Thyroid gland (tissue), 4 donors: ENCODE measurements at regions not wholly inside any gene's neighbourhood (a gene's known extent, or its start where the extent isn't known, plus 50 kb on each side); places are given as distances from the start of the nearest gene placed in this dataset.

Source experiments
- DNase-seq, 2 donors: peaks; one replicate each; pipeline ENCODE4 v3.0.0-alpha.2; 2019
- H3K27ac ChIP-seq, 3 donors: fragments of 200-600 bp; sonication (generic); 1 replicate in 2 of 3; 2 replicates in 1 of 3; pipeline ENCODE4 v1.5.1; 2016 to 2019; ENCODE audit warnings: mild to moderate bottlenecking in 1 of 3, moderate library complexity in 1 of 3
- H3K27me3 ChIP-seq: fragments of 200-600 bp; sonication (generic); one replicate; pipeline ENCODE4 v1.5.1; 2019
- H3K36me3 ChIP-seq, 2 donors: fragments of 200-600 bp; sonication (generic); one replicate each; pipeline ENCODE4 v1.5.1; 2016 to 2019
- H3K4me1 ChIP-seq, 2 donors: fragments of 200-600 bp; sonication (generic); one replicate each; pipeline ENCODE4 v1.5.1; 2017 to 2019
- H3K4me3 ChIP-seq, 3 donors: fragments of 200-600 bp; sonication (generic); replicated peaks in 1 of 3; 1 replicate in 2 of 3; 2 replicates in 1 of 3; pipeline ENCODE4 v1.5.1; 2016; ENCODE audit warnings: mild to moderate bottlenecking in 1 of 3
- H3K9me3 ChIP-seq: fragments of 200-600 bp; sonication (generic); one replicate; pipeline ENCODE4 v1.5.1; 2017
- POLR2A ChIP-seq, 2 donors: fragments of 450-650 bp; IDR thresholded peaks; one replicate each; pipeline ENCODE4 v1.6.1; 2017; ENCODE audit warnings: antibody characterized with exemption in 2 of 2, mild to moderate bottlenecking in 2 of 2, moderate library complexity in 1 of 2
- WGBS, 2 donors: methylation state at CpG; one replicate each; pipeline ENCODE4 v1.1.5; 2017; 5-methylcytosine and 5-hydroxymethylcytosine counted together
- intact Hi-C: fragments of 100-400 bp; cut with DNase I; formaldehyde crosslinking; loops from one replicate; pipeline ENCODE4 v1.15.1; 2023
- TF ChIP-seq, protein P1 (sequence below), 6 experiments: fragments of 200-600 bp in 3 of 6; fragments of 450-650 bp in 3 of 6; sonication (generic) in 3 of 6; IDR thresholded peaks; one replicate each; pipeline ENCODE4 v1.5.1; 2016 to 2019; ENCODE audit warnings: antibody characterized with exemption in 6 of 6, mild to moderate bottlenecking in 2 of 6, inconsistent platforms in 1 of 6, moderate library complexity in 1 of 6

DNA sequence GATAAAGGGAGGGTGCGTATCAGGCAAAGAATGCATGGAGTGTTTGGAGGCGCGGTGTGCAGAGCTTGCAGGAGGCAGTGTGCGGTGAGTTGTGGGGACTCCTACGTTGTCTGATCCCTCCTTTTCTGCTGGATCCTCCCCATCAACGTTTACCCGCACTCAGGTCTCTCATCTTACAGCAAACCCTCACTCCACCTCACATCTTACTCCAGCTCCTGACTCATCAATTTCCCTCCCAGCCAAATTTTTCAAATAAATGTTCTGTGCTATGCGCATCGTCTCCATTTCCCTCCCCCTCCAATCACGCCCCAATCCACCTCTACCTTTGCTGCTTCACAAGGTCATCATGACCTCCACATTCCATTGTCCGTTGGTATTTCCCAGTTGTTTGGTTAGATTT, 138.9 kb upstream of the KLF4 start:
- WGBS, 2 donors, result 81 to 87% methylated on average over 11 of the region's 11 CpGs
- Histone ChIP-seq H3K4me1 (no peaks in the 10 kb centered on the region), H3K4me3 (no peak overlapping the region), H3K27me3 (no peaks in the 10 kb centered on the region), H3K9me3 (no peaks in the 10 kb centered on the region), H3K27ac (no peak overlapping the region), H3K36me3 (no peaks in the 10 kb centered on the region)
- intact Hi-C loops, result no loop called here
- DNase-seq, result no peak
- no peak for TF ChIP-seq POLR2A (IDR thresholded peaks at IDR 0.05)
- TF ChIP-seq, protein P1, sequence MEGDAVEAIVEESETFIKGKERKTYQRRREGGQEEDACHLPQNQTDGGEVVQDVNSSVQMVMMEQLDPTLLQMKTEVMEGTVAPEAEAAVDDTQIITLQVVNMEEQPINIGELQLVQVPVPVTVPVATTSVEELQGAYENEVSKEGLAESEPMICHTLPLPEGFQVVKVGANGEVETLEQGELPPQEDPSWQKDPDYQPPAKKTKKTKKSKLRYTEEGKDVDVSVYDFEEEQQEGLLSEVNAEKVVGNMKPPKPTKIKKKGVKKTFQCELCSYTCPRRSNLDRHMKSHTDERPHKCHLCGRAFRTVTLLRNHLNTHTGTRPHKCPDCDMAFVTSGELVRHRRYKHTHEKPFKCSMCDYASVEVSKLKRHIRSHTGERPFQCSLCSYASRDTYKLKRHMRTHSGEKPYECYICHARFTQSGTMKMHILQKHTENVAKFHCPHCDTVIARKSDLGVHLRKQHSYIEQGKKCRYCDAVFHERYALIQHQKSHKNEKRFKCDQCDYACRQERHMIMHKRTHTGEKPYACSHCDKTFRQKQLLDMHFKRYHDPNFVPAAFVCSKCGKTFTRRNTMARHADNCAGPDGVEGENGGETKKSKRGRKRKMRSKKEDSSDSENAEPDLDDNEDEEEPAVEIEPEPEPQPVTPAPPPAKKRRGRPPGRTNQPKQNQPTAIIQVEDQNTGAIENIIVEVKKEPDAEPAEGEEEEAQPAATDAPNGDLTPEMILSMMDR (IDR thresholded peaks at IDR 0.05), result no peak

DNA sequence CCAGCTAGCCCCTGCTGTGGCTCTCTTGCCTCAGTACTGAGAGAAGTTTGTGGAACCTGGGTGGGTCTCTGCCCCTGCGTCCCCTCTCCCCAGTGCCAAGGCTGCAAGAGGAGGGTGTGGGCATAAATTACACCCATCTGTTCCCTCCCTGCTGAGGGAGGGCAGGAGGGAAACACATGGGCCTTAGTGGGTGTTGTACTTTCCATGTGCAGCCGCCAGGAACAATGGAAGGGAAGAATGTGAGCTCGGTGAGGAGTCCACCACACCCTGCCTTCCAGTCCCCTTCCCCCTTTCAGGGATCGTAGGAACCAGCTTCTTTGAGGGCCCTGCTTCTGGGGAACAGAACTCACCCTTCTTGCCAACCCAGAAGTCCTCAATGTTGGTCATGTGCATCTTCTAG, 138.2 kb upstream of the KLF4 start:
- intact Hi-C loops, result no loop called here
- no peaks in the 10 kb centered on the region for H3K4me1 ChIP-seq

DNA sequence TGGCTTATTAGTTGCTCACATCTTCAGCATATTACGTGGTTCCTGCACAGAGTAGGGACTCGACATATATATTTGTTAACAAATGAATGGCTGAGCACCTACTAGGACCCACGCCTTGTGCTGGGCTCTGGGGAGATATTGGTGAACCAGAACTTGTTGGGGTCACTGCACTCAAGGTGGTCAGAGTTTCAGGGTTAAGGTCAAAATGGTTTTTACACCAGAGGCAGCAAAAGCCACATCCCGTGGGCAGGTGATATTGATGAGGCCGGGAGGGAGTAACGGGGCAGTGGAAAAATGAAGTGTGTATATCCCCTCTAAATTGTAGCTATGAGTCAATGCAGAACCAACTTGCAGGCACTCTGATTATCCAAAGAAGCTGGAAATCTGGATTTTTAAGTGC, 136.5 kb upstream of the KLF4 start:
- Histone ChIP-seq H3K27ac (no peak overlapping the region), H3K4me3 (no peak overlapping the region), H3K4me1 (no peaks in the 10 kb centered on the region), H3K36me3 (no peaks in the 10 kb centered on the region), H3K9me3 (no peaks in the 10 kb centered on the region), H3K27me3 (no peaks in the 10 kb centered on the region)
- TF ChIP-seq, protein P1 (IDR thresholded peaks at IDR 0.05), result no peak
- no peak for TF ChIP-seq POLR2A (IDR thresholded peaks at IDR 0.05)
- DNase-seq, result no peak
- intact Hi-C loops, result no loop called here
- 95 to 96% methylated on average over 6 of the region's 6 CpGs for WGBS, 2 donors

More for the DNA sequence above, 138.2 kb upstream of the KLF4 start:
- H3K27me3 ChIP-seq, result no peaks in the 10 kb centered on the region
- WGBS, 2 donors, result 62 to 71% methylated on average over 4 of the region's 4 CpGs
- TF ChIP-seq, protein P1 (IDR thresholded peaks at IDR 0.05), result no peak
- no peak for TF ChIP-seq POLR2A (IDR thresholded peaks at IDR 0.05)
- no peak overlapping the region for H3K4me3 ChIP-seq
- no peaks in the 10 kb centered on the region for H3K36me3 ChIP-seq
- DNase-seq, result no peak
- H3K27ac ChIP-seq, result no peak overlapping the region
- no peaks in the 10 kb centered on the region for H3K9me3 ChIP-seq

DNA sequence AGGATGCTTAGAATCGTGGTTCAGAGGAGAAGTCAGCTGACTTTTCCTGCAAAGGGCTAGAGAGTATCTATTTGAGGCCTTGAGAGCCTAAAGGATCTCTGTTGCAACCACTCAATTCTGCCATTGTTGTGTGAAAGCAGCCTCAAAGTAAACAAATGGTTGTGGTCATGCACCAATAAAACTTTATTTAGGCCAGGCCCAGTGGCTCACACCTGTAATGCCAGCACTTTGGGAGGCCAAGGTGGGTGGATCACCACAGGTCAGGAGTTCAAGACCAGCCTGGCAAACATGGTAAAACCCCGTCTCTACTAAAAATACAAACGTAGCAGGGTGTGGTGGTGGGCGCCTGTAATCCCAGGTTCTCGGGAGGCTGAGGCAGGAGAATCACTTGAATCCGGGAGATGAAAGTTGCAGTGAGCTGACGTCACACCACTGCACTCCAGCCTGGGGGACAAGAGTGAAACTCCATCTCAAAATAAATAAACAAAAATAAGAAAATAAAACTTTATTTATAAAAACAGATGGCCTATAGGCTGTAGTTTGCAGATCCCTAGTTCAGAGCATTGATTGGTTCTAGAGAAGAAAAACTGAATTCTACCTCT, 135.9 kb upstream of the KLF4 start:
- Histone ChIP-seq H3K27me3 (no peaks in the 10 kb centered on the region), H3K27ac (no peak overlapping the region)
- TF ChIP-seq POLR2A (IDR thresholded peaks at IDR 0.05), result no peak
- TF ChIP-seq, protein P1 (IDR thresholded peaks at IDR 0.05), result no peak

DNA sequence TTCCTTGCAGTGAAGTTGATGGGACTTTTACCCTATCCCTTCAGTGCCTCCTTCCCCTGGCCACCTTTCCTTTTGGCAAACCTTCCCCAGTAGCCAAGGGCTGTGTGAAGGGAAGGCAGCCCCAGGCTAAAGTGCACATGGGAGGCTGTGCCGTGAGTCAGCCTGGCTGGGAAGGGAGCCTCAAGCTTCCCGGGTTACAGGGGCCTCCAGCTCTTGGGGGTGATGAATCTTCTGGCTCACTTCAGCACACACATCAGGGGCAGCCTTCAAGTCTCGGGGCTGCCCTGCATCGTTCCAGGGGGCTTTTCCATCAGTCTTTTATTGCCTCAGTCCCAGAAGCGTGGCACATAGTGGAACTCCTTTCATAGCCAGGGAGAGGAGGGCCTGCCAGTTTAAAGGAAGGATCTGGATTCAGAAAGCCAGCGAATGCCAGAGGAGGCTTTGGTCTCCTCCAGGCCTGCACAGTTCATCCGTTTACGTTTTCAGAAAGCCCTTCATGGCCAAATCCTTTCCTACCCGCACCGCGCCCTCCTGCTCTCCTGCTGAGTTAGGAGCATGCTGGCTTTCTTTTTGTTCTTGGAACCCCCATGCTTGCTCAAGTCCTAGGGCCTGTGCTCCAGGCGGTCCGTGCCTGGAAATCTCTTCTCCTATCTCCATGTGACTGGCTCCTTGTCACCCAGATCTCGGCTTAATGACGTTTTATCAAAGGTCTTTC, 134.8 kb upstream of the KLF4 start:
- Histone ChIP-seq H3K27me3 (no peaks in the 10 kb centered on the region), H3K9me3 (no peaks in the 10 kb centered on the region), H3K4me3 (no peak overlapping the region), H3K4me1 (no peaks in the 10 kb centered on the region), H3K36me3 (no peaks in the 10 kb centered on the region), H3K27ac (no peak overlapping the region)
- DNase-seq, result no peak
- 75 to 88% methylated on average over 15 of the region's 15 CpGs for WGBS, 2 donors
- TF ChIP-seq, protein P1 (IDR thresholded peaks at IDR 0.05), result no peak
- no peak for TF ChIP-seq POLR2A (IDR thresholded peaks at IDR 0.05)
- intact Hi-C loops, result no loop called here

More for the DNA sequence above, 135.9 kb upstream of the KLF4 start:
- intact Hi-C loops, result no loop called here
- WGBS, 2 donors, result 93 to 95% methylated on average over 7 of the region's 7 CpGs
- Histone ChIP-seq H3K9me3 (no peaks in the 10 kb centered on the region), H3K4me3 (no peak overlapping the region), H3K4me1 (no peaks in the 10 kb centered on the region), H3K36me3 (no peaks in the 10 kb centered on the region)
- DNase-seq, result no peak
